ENCODE measurements at regions not wholly inside any gene's neighbourhood (a gene's known extent, or its start where the extent isn't known, plus 50 kb on each side); places are given as distances from the start of the nearest gene placed in this dataset.

DNA sequence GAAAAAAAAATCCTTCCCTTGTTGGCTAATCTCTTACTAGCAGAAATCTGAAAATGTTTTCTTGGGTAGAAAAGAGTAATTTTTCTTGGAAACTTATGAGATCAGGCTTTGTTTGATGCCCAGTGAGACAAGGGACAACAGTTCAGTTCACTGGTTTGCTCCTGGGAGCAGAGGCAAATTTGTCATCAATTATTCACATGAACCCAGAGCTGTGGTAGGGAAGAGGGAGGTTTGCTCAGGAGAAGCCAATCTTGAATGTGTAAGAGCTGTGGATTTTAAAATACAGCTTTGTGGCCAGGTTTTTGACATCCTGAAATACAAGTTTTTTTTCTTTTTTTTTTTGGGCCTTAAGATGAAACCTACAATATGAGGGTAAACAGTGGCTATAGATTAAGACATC, 426.6 kb downstream of the ATP23 start:
- TF ChIP-seq, protein P1, sequence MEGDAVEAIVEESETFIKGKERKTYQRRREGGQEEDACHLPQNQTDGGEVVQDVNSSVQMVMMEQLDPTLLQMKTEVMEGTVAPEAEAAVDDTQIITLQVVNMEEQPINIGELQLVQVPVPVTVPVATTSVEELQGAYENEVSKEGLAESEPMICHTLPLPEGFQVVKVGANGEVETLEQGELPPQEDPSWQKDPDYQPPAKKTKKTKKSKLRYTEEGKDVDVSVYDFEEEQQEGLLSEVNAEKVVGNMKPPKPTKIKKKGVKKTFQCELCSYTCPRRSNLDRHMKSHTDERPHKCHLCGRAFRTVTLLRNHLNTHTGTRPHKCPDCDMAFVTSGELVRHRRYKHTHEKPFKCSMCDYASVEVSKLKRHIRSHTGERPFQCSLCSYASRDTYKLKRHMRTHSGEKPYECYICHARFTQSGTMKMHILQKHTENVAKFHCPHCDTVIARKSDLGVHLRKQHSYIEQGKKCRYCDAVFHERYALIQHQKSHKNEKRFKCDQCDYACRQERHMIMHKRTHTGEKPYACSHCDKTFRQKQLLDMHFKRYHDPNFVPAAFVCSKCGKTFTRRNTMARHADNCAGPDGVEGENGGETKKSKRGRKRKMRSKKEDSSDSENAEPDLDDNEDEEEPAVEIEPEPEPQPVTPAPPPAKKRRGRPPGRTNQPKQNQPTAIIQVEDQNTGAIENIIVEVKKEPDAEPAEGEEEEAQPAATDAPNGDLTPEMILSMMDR (IDR thresholded peaks at IDR 0.05) = no peak
- no peak for TF ChIP-seq EZH2 (IDR thresholded peaks at IDR 0.05; ENCODE audit: borderline replicate concordance, insufficient read depth, low read depth, low read length, poor library complexity, severe bottlenecking)

All from B cell (primary cell).